Esophagus squamous epithelium (tissue), 4 donors: ENCODE measurements at regions not wholly inside any gene's neighbourhood (a gene's known extent, or its start where the extent isn't known, plus 50 kb on each side); places are given as distances from the start of the nearest gene placed in this dataset.

Source experiments
- POLR2A ChIP-seq, 4 donors: fragments of 450-650 bp; IDR thresholded peaks; one replicate each; pipeline ENCODE4 v1.6.1; 2017; ENCODE audit warnings: antibody characterized with exemption in 4 of 4, mild to moderate bottlenecking in 4 of 4, moderate library complexity in 3 of 4
- TF ChIP-seq, protein P1 (sequence below), 6 experiments: fragments of 450-650 bp in 4 of 6; fragments of 200-600 bp in 2 of 6; sonication (generic) in 2 of 6; IDR thresholded peaks; one replicate each; pipeline ENCODE4 v1.5.1; 2016 to 2019; ENCODE audit warnings: antibody characterized with exemption in 6 of 6, mild to moderate bottlenecking in 4 of 6, moderate library complexity in 4 of 6

DNA sequence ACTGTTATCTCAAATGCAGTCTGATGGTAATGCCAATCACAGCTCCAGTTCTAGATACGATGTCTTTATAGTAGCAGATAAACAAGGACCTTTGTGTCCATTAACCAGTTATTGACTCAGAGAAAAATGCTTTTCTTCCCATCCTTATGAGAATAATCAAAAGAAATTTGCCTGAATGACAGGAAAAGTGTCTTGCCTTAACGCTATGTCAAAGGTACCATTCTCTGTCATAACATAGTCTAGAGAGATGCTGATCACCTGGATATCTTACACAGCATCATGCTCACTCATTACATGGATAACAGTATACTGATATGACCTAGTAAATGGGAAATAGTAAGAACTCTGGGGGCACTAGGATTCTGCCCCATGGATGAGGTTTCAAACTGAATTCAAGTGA lies 151.7 kb upstream of the NEGR1 start:
- TF ChIP-seq, protein P1, sequence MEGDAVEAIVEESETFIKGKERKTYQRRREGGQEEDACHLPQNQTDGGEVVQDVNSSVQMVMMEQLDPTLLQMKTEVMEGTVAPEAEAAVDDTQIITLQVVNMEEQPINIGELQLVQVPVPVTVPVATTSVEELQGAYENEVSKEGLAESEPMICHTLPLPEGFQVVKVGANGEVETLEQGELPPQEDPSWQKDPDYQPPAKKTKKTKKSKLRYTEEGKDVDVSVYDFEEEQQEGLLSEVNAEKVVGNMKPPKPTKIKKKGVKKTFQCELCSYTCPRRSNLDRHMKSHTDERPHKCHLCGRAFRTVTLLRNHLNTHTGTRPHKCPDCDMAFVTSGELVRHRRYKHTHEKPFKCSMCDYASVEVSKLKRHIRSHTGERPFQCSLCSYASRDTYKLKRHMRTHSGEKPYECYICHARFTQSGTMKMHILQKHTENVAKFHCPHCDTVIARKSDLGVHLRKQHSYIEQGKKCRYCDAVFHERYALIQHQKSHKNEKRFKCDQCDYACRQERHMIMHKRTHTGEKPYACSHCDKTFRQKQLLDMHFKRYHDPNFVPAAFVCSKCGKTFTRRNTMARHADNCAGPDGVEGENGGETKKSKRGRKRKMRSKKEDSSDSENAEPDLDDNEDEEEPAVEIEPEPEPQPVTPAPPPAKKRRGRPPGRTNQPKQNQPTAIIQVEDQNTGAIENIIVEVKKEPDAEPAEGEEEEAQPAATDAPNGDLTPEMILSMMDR (IDR thresholded peaks at IDR 0.05), result no peak
- TF ChIP-seq POLR2A (IDR thresholded peaks at IDR 0.05), result no peak
